ENCODE measurements at regions not wholly inside any gene's neighbourhood (a gene's known extent, or its start where the extent isn't known, plus 50 kb on each side); places are given as distances from the start of the nearest gene placed in this dataset.
A peak's percentile ranks its signal among the peaks of the same experiment; 100 is the strongest.

DNA sequence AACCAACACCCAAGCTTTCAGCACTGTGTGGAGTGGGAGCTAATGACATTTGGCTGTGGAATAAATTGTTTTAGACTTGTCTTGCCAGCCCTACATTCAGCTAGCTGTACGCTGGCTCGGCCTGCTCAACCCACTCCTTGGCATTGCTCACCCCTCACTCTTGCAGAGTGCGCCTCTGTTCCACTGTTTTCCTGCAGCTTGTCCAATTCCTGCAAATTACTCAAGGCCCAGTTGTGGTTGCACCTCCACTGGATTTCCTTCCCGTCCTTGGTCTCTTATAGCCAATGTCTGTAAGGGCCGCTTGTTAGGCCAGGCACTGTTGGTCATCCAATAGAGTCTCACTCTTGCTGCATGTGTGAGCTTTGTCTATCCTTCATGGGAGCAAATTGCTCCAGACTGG lies 55.5 kb upstream of the ADRA1D start:
- no peak overlapping the region for H3K4me3 ChIP-seq (ENCODE audit: low read depth, low read length)
- no peak for DNase-seq (ENCODE audit: low read depth)
- TF ChIP-seq, protein P1, sequence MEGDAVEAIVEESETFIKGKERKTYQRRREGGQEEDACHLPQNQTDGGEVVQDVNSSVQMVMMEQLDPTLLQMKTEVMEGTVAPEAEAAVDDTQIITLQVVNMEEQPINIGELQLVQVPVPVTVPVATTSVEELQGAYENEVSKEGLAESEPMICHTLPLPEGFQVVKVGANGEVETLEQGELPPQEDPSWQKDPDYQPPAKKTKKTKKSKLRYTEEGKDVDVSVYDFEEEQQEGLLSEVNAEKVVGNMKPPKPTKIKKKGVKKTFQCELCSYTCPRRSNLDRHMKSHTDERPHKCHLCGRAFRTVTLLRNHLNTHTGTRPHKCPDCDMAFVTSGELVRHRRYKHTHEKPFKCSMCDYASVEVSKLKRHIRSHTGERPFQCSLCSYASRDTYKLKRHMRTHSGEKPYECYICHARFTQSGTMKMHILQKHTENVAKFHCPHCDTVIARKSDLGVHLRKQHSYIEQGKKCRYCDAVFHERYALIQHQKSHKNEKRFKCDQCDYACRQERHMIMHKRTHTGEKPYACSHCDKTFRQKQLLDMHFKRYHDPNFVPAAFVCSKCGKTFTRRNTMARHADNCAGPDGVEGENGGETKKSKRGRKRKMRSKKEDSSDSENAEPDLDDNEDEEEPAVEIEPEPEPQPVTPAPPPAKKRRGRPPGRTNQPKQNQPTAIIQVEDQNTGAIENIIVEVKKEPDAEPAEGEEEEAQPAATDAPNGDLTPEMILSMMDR (conservative IDR thresholded peaks at IDR 0.05; ENCODE audit: low read depth, low read length): no peak

DNA sequence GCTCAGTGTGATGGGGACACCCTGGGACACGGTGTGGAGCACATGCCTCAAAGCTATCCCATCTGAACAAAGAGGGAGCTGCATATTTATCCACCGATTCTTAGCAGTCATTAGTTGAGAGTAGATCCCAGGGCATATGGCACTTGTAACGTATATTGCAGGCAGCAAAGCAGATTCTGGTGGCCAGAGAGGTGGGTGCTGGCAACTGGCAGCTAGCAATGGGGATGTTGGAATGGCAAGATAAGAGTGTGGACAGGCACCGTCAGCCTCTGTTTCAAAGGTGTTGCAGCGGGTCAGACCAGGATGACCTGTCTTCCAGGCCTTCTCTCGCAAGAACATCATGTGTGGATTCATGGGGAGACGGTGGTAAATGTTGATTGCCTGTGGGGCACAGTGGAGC lies 54.0 kb upstream of the ADRA1D start:
- H3K4me3 ChIP-seq (ENCODE audit: low read depth, low read length): no peak overlapping the region
- DNase-seq (ENCODE audit: low read depth): no peak
- TF ChIP-seq, protein P1 (conservative IDR thresholded peaks at IDR 0.05; ENCODE audit: low read depth, low read length): no peak

DNA sequence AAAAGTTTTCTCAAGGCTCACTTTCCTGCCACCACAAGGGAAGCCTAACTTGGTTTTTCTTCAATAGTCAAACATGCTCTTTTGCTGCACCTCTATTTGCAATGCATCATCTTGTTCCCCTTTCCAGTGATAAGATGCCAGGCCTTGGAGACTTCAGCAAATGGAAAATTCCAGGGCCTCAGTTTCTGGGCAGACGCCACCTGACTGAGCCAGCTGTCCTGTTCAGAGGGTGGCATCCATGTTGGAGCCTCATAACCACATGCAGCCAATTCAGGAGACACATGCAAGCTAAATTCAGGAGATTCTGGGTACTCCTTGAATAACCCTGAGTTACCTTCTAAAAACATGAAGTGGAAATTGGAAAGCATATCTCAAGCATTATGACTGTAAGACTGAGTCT lies 51.8 kb upstream of the ADRA1D start:
- TF ChIP-seq, protein P1 (conservative IDR thresholded peaks at IDR 0.05; ENCODE audit: low read depth, low read length): no peak
- DNase-seq (ENCODE audit: low read depth): no peak
- H3K4me3 ChIP-seq (ENCODE audit: low read depth, low read length): no peak overlapping the region

DNA sequence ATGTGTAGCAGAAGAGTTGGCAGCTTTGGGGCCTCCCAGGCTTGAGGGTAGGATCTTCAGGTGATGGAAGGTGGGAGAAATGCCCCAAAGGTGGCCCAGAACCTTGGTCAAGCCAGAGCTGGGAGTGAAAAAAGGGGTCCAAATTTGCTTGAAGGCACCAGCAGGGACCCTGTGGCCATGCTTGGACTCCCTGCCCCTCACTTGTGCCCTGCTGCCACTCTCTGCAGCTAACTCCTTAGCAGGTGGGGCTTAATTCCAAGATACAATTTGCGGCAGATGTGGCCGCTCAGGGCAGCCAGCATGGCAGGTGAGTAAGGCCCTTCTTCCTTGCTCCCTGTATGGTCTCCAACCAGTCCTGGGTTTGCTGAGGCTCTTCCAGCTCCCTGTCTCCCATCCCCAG lies 51.3 kb upstream of the ADRA1D start:
- DNase-seq (ENCODE audit: low read depth): no peak
- TF ChIP-seq, protein P1 (conservative IDR thresholded peaks at IDR 0.05; ENCODE audit: low read depth, low read length): no peak
- H3K4me3 ChIP-seq (ENCODE audit: low read depth, low read length): no peak overlapping the region

DNA sequence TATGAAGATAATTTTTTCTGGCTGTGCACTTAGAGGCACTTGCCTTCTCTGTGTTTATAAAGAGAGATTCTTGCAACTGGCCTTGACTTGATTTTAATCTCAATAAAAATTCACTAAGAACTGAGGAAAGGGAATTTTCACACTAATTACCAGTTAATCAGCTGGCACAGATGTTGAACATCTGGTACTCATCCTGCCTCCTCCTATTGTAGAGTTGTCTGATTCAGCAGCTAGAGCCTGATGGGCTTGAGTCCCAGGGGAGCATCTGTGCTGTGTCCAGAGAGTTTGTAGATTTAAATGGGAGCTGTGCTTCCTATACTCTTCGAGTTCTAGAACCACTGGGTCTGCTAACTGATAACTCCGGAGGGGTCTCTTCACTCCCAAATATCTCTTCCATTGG lies 50.7 kb upstream of the ADRA1D start:
- H3K4me3 ChIP-seq (ENCODE audit: low read depth, low read length): no peak overlapping the region
- peak; percentile 2 for DNase-seq (ENCODE audit: low read depth)
- TF ChIP-seq, protein P1 (conservative IDR thresholded peaks at IDR 0.05; ENCODE audit: low read depth, low read length): no peak

DNA sequence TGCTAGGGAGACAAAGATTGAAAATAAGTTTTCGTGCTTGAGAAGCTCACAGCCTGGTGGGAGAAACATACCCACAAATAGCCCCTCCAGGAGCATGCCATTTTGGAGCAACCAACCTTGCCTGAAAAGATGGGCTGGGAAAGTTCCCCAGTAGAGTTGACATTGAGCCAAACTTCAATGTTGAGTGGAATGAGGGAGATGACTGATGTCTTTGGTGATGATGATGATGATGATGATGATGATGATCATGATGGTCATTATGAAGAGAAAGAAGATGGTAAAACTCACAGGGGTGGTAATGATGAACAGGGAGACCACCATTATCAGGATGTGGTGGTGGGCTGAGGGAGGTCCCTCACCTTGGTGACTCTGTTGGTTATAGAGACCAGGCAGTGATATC lies 50.1 kb upstream of the ADRA1D start:
- no peak overlapping the region for H3K4me3 ChIP-seq (ENCODE audit: low read depth, low read length)
- TF ChIP-seq, protein P1 (conservative IDR thresholded peaks at IDR 0.05; ENCODE audit: low read depth, low read length): no peak
- DNase-seq (ENCODE audit: low read depth): no peak
